PFSK-1 (cell line): ENCODE measurements at regions not wholly inside any gene's neighbourhood (a gene's known extent, or its start where the extent isn't known, plus 50 kb on each side); places are given as distances from the start of the nearest gene placed in this dataset.

Experiments
- POLR2AphosphoS5 ChIP-seq: IDR thresholded peaks from 2 replicates; pipeline ENCODE4 v1.6.1; 2012; ENCODE audit warnings: low read depth, mild to moderate bottlenecking, control low read depth, low read length, moderate library complexity
- TAF1 ChIP-seq: IDR thresholded peaks from 2 replicates; pipeline ENCODE4 v1.6.1; 2012; ENCODE audit warnings: low read length, control low read depth, borderline replicate concordance; ENCODE audit not compliant: insufficient read depth

DNA sequence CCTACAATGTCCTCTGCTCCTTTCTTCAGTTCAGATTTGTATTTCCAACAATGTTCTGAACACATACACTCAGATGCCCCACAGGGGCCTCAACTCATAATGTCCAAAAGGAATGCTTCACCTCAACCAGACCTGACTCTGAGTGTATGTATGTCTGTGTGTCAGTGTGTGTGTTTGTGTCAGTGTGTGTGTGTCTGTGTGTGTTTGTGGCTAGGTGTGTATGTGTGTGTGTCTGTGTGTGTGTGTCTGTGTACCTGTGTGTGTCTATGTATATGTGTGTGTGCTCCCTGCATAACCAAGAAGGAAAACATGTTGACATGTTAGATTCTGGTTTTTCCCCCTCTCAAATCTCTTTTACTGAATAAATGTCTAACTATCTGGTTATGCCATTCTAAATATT lies 87.3 kb upstream of the PCSK1 start:
- TF ChIP-seq TAF1 (no peak), POLR2AphosphoS5 (no peak)
